ENCODE measurements at regions not wholly inside any gene's neighbourhood (a gene's known extent, or its start where the extent isn't known, plus 50 kb on each side); places are given as distances from the start of the nearest gene placed in this dataset.

- intact Hi-C loops (cut with DNase I; ENCODE audit: low total_unique reads) = no loop called here
- peaks cover 0 to 25% of the 10 kb centered on the region in 2 donors for H3K27me3 ChIP-seq
These were observed 56.6 kb upstream of the CASZ1 start for GRCh38 chr1:10852998-10853520.

DNA sequence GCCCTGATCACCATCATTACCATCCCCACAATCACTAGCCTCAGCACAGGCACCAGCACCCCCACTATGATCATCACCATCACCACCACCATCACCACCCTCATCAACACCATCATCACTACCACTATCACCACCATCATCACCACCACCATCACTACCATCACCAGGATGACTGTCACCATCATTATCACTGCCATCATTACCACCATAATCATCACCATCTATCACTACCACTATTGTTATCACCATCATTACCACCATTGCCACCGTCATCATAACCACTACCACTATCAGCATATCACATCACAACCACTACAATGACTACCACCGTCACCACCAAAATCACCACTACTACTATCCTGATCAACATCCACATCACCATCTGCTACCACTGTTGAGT lies 57.3 kb upstream of the CASZ1 start:
- Histone ChIP-seq H3K4me3 (no peak overlapping the region), H3K4me1 (peaks cover 0 to 6% (median 0%) of the 10 kb centered on the region in 4 donors), H3K27me3 (peaks cover 0 to 24% of the 10 kb centered on the region in 2 donors), H3K36me3 (no peaks in the 10 kb centered on the region), H3K27ac (no peak overlapping the region), H3K9me3 (no peaks in the 10 kb centered on the region)
- intact Hi-C loops (cut with DNase I; ENCODE audit: low total_unique reads) = no loop called here
- DNase-seq = no peak
- TF ChIP-seq CTCF (IDR thresholded peaks at IDR 0.05) = no peak

More at GRCh38 chr1:10852998-10853520, 56.6 kb upstream of the CASZ1 start:
- Histone ChIP-seq H3K4me1 (peaks cover 0 to 4% (median 0%) of the 10 kb centered on the region in 4 donors), H3K4me3 (no peak overlapping the region), H3K27ac (no peak overlapping the region), H3K36me3 (no peaks in the 10 kb centered on the region), H3K9me3 (no peaks in the 10 kb centered on the region)
- no peak for DNase-seq
- TF ChIP-seq CTCF (IDR thresholded peaks at IDR 0.05) = no peak

- no peaks in the 10 kb centered on the region for H3K36me3 ChIP-seq
- no peak overlapping the region for H3K27ac ChIP-seq
- no peak for TF ChIP-seq CTCF (IDR thresholded peaks at IDR 0.05)
- no peaks in the 10 kb centered on the region for H3K9me3 ChIP-seq
- intact Hi-C loops (cut with DNase I; ENCODE audit: low total_unique reads) = no loop called here
- DNase-seq = no peak
- H3K4me1 ChIP-seq = peaks cover 0 to 6% (median 0%) of the 10 kb centered on the region in 4 donors
- H3K27me3 ChIP-seq = peaks cover 0 to 14% of the 10 kb centered on the region in 2 donors
- H3K4me3 ChIP-seq = no peak overlapping the region
These were observed 58.5 kb upstream of the CASZ1 start for GRCh38 chr1:10854856-10855459.

GRCh38 chr1:10856176-10856683 lies 59.8 kb upstream of the CASZ1 start:
- no peak for DNase-seq
- peaks cover 0 to 8% of the 10 kb centered on the region in 2 donors for H3K27me3 ChIP-seq
- intact Hi-C loops (cut with DNase I; ENCODE audit: low total_unique reads) = no loop called here
- peaks cover 0 to 6% (median 0%) of the 10 kb centered on the region in 4 donors for H3K4me1 ChIP-seq
- H3K36me3 ChIP-seq = no peaks in the 10 kb centered on the region
- no peak overlapping the region for H3K4me3 ChIP-seq
- H3K9me3 ChIP-seq = no peaks in the 10 kb centered on the region
- TF ChIP-seq CTCF (IDR thresholded peaks at IDR 0.05) = no peak
- no peak overlapping the region for H3K27ac ChIP-seq

DNA sequence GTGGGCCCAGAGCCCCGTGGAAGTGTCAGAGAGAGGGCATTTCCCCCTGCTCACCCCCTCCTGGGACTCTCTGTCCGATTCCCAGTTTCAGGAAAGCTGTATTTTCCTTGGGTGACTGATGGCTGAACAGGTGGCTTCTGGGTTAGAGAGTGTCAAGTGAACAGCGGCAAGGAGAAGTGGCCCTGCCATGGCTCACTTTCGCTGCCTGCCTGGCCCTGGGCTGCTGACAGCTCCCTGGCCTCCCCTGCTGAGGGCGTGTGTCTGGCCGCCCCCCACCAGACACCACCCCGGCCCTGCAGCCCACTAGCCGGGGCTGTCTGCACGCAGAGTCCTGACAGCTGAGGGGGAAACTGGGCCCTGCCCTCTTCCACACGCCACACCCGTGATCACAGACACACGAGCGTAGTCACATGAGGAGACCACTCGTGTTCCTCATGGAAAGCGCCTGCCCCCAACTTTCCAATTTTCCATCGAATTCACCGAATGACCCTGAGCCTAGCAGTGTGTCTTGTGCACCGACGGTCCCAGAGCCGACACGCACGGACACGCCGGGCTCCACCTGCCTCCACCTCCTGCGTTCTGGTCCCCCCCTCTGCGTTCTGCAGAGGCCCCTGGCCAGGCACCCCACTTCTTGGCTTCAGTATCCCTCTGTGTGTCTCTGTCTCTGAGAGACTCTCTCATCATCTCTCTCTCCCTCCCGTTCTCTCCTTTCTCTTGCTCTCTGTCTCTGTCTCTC lies 60.6 kb upstream of the CASZ1 start:
- Histone ChIP-seq H3K27me3 (peaks cover 0 to 8% of the 10 kb centered on the region in 2 donors), H3K27ac (no peak overlapping the region), H3K4me1 (peaks cover 0 to 12% (median under 1%) of the 10 kb centered on the region in 4 donors), H3K36me3 (no peaks in the 10 kb centered on the region), H3K4me3 (no peak overlapping the region), H3K9me3 (no peaks in the 10 kb centered on the region)
- intact Hi-C loops (cut with DNase I; ENCODE audit: low total_unique reads) = no loop called here
- DNase-seq = no peak
- no peak for TF ChIP-seq CTCF (IDR thresholded peaks at IDR 0.05)

Data from tibial artery (tissue), 4 donors.